PC-3 (cell line): ENCODE measurements at regions not wholly inside any gene's neighbourhood (a gene's known extent, or its start where the extent isn't known, plus 50 kb on each side); places are given as distances from the start of the nearest gene placed in this dataset.

Experiments used
- ATAC-seq: fragments of 200-7000 bp; cut with Tn5 transposase; 2 replicates; pipeline ENCODE4 v1.9.1; 2020; ENCODE audit warnings: mild to moderate bottlenecking, moderate library complexity
- BruUV-seq: library from RNA; stranded (reverse); fragments of 400-500 nt; replicated peaks from 2 replicates; lab custom pipeline; 2021; lab: Mats Ljungman, UMichigan
- CTCF ChIA-PET: fragments of 300-600 bp; sonication (Branson Sonifier 250); formaldehyde crosslinking; loops from one replicate; lab custom pipeline; 2022; ENCODE audit warnings: antibody characterized with exemption; lab: Charles Lee
- POLR2A ChIA-PET: fragments of 300-600 bp; sonication (Branson Sonifier 250); formaldehyde crosslinking; loops from one replicate; lab custom pipeline; 2022; ENCODE audit warnings: antibody characterized with exemption; ENCODE audit not compliant: unreplicated experiment; lab: Charles Lee
- DNase-seq: peaks from one replicate; pipeline ENCODE4 v3.0.0-alpha.2; 2015
- H2AFZ ChIP-seq: fragments of 300-600 bp; sonication (generic); 2 replicates; pipeline ENCODE4 v1.6.0; 2016; ENCODE audit warnings: antibody characterized with exemption, low read length
- H3F3A ChIP-seq: fragments of 300-600 bp; sonication (generic); one replicate; pipeline ENCODE4 v1.6.0; 2017; ENCODE audit warnings: antibody characterized with exemption, low read length, control low read depth, mild to moderate bottlenecking; ENCODE audit not compliant: unreplicated experiment
- H3K27ac ChIP-seq: fragments of 300-600 bp; sonication (generic); 2 replicates; pipeline ENCODE4 v1.5.1; 2016; ENCODE audit warnings: mild to moderate bottlenecking, low read length
- H3K27me3 ChIP-seq: fragments of 300-600 bp; sonication (generic); 2 replicates; pipeline ENCODE4 v1.6.1; 2016; ENCODE audit warnings: low read length, mixed read lengths
- H3K36me3 ChIP-seq: fragments of 300-600 bp; sonication (generic); 2 replicates; pipeline ENCODE4 v1.6.1; 2016; ENCODE audit warnings: low read depth, mixed run types, low read length, mixed read lengths
- H3K4me1 ChIP-seq: fragments of 300-600 bp; sonication (generic); 2 replicates; pipeline ENCODE4 v1.5.1; 2016; ENCODE audit warnings: low read length; ENCODE audit not compliant: insufficient read depth
- H3K4me2 ChIP-seq: fragments of 300-600 bp; sonication (generic); 2 replicates; pipeline ENCODE4 v1.6.0; 2016; ENCODE audit warnings: low read length
- H3K4me3 ChIP-seq: fragments of 300-600 bp; sonication (generic); 2 replicates; pipeline ENCODE4 v1.5.1; 2016; ENCODE audit warnings: mild to moderate bottlenecking, low read length, mixed read lengths
- H3K79me2 ChIP-seq: fragments of 300-600 bp; sonication (generic); 2 replicates; pipeline ENCODE4 v1.6.1; 2017; ENCODE audit warnings: low read length, mixed read lengths
- H3K9ac ChIP-seq: fragments of 300-600 bp; sonication (generic); 2 replicates; pipeline ENCODE4 v1.6.0; 2016; ENCODE audit warnings: mild to moderate bottlenecking, low read length
- H3K9me2 ChIP-seq: fragments of 300-600 bp; sonication (generic); replicated peaks from 2 replicates; pipeline ENCODE4 v1.6.1; 2016; ENCODE audit warnings: mixed run types, low read length, mixed read lengths
- H3K9me3 ChIP-seq: fragments of 300-600 bp; sonication (generic); 2 replicates; pipeline ENCODE4 v1.6.1; 2016; ENCODE audit warnings: low read length, mixed read lengths
- H4K20me1 ChIP-seq: fragments of 300-600 bp; sonication (generic); 2 replicates; pipeline ENCODE4 v1.6.1; 2016; ENCODE audit warnings: low read length, mixed read lengths
- EZH2 ChIP-seq: fragments of 300-600 bp; sonication (generic); IDR thresholded peaks from one replicate; pipeline ENCODE4 v1.6.1; 2017; ENCODE audit warnings: antibody characterized with exemption, mild to moderate bottlenecking, low read length; ENCODE audit not compliant: unreplicated experiment
- EZH2phosphoT487 ChIP-seq: fragments of 300-600 bp; sonication (generic); IDR thresholded peaks from 2 replicates; pipeline ENCODE4 v1.6.1; 2018; ENCODE audit warnings: mild to moderate bottlenecking, antibody characterized with exemption, low read length, borderline replicate concordance
- intact Hi-C: fragments of 100-400 bp; cut with micrococcal nuclease; formaldehyde crosslinking; loops from 2 replicates; pipeline ENCODE4 v1.9.0; 2023
- TF ChIP-seq, protein P1 (sequence below): fragments of 300-600 bp; sonication (generic); conservative IDR thresholded peaks from 2 replicates; pipeline ENCODE4 v1.5.1; 2017; ENCODE audit warnings: antibody characterized with exemption, low read depth, mild to moderate bottlenecking, low read length

- Histone ChIP-seq H3K9me2 (no peaks in the 10 kb centered on the region), H3K4me2 (no peak overlapping the region), H4K20me1 (no peaks in the 10 kb centered on the region), H2AFZ (no peak overlapping the region), H3K27ac (no peak overlapping the region), H3K9ac (no peak overlapping the region), H3K79me2 (no peaks in the 10 kb centered on the region), H3K36me3 (no peaks in the 10 kb centered on the region), H3K4me1 (no peaks in the 10 kb centered on the region), H3F3A (no peaks in the 10 kb centered on the region), H3K9me3 (no peaks in the 10 kb centered on the region), H3K27me3 (no peaks in the 10 kb centered on the region), H3K4me3 (no peak overlapping the region)
- ATAC-seq: no peak
- TF ChIP-seq, protein P1, sequence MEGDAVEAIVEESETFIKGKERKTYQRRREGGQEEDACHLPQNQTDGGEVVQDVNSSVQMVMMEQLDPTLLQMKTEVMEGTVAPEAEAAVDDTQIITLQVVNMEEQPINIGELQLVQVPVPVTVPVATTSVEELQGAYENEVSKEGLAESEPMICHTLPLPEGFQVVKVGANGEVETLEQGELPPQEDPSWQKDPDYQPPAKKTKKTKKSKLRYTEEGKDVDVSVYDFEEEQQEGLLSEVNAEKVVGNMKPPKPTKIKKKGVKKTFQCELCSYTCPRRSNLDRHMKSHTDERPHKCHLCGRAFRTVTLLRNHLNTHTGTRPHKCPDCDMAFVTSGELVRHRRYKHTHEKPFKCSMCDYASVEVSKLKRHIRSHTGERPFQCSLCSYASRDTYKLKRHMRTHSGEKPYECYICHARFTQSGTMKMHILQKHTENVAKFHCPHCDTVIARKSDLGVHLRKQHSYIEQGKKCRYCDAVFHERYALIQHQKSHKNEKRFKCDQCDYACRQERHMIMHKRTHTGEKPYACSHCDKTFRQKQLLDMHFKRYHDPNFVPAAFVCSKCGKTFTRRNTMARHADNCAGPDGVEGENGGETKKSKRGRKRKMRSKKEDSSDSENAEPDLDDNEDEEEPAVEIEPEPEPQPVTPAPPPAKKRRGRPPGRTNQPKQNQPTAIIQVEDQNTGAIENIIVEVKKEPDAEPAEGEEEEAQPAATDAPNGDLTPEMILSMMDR: no peak
- TF ChIP-seq EZH2phosphoT487 (no peak), EZH2 (no peak)
- intact Hi-C loops: no loop called here
- BruUV-seq: no TSS peak
- CTCF ChIA-PET: no interaction called here
- DNase-seq: no peak
- POLR2A ChIA-PET: no interaction called here
These were observed 2704.4 kb downstream of the PCDH9 start for GRCh38 chr13:64525687-64526086.

DNA sequence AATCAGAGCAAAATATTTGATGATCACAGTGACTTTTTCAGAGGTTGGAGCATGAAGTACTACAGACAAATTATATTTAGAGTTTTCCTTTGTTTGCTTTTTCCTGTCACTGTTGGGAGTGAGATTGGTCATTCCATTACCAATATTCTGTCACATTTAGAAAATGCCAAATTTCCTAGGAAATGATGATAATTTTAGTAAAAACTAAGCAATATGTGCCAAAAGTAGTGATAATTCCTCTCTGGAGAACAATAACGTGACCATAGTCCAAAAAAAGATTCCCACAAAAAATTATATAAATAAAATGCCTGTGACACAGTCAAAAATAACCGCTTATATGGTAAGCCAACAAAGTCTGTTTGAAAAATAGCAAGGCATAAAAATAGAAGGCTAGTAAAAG, 2719.4 kb downstream of the PCDH9 start:
- no TSS peak for BruUV-seq
- Histone ChIP-seq H3K27ac (no peak overlapping the region), H3K27me3 (no peaks in the 10 kb centered on the region), H3K36me3 (no peaks in the 10 kb centered on the region), H3K9me3 (no peaks in the 10 kb centered on the region), H3K9me2 (no peaks in the 10 kb centered on the region), H3F3A (no peaks in the 10 kb centered on the region), H3K79me2 (no peaks in the 10 kb centered on the region), H4K20me1 (no peaks in the 10 kb centered on the region), H3K4me1 (no peaks in the 10 kb centered on the region), H3K4me2 (no peak overlapping the region), H3K4me3 (no peak overlapping the region), H3K9ac (no peak overlapping the region), H2AFZ (no peak overlapping the region)
- ATAC-seq: no peak
- POLR2A ChIA-PET: no interaction called here
- TF ChIP-seq, protein P1: no peak
- TF ChIP-seq EZH2 (no peak), EZH2phosphoT487 (no peak)
- intact Hi-C loops: no loop called here
- DNase-seq: no peak
- CTCF ChIA-PET: no interaction called here

DNA sequence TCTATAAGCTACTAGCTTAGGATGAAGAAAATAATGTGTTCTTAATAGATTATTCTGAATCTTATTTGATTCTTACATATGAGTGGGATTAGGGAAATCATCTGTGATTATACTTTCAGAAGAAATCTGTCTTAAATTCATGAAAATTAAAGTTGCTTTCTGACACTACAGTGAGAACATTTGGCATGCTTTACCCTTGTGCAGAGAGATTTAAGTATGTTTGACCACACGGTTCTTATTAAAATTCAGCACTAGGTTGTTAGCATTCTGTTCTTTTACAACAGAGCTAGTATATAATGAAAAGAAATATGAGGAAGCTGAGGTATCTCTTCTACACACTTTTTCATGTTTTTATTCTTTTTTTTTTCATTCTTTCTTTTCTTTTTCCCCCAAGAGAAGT, 2723.9 kb downstream of the PCDH9 start:
- Histone ChIP-seq H3K9me2 (no peaks in the 10 kb centered on the region), H3F3A (no peaks in the 10 kb centered on the region), H3K79me2 (no peaks in the 10 kb centered on the region), H4K20me1 (no peaks in the 10 kb centered on the region), H3K36me3 (no peaks in the 10 kb centered on the region), H3K4me3 (no peak overlapping the region), H3K27me3 (no peaks in the 10 kb centered on the region), H3K9ac (no peak overlapping the region), H3K4me2 (no peak overlapping the region), H3K9me3 (no peaks in the 10 kb centered on the region), H2AFZ (no peak overlapping the region), H3K4me1 (no peaks in the 10 kb centered on the region), H3K27ac (no peak overlapping the region)
- POLR2A ChIA-PET: no interaction called here
- no peak for TF ChIP-seq EZH2phosphoT487
- no peak for TF ChIP-seq EZH2
- TF ChIP-seq, protein P1: no peak
- CTCF ChIA-PET: no interaction called here
- BruUV-seq: no TSS peak
- ATAC-seq: no peak
- DNase-seq: no peak
- intact Hi-C loops: no loop called here
